ENCODE measurements at regions not wholly inside any gene's neighbourhood (a gene's known extent, or its start where the extent isn't known, plus 50 kb on each side); places are given as distances from the start of the nearest gene placed in this dataset.

- Histone ChIP-seq H3K4me1 (ENCODE audit: control insufficient read depth, insufficient read depth, low read length) (no peaks in the 10 kb centered on the region), H3K9me3 (ENCODE audit: control insufficient read depth, insufficient read depth, low read depth, low read length) (no peaks in the 10 kb centered on the region), H3K4me3 (ENCODE audit: low read depth in 2 of 2, low read length in 2 of 2) (no peak overlapping the region), H3K36me3 (ENCODE audit: control insufficient read depth, insufficient read depth, low read length) (no peaks in the 10 kb centered on the region), H3K27me3 (ENCODE audit: control insufficient read depth, insufficient read depth, low read length) (no peaks in the 10 kb centered on the region), H3K27ac (ENCODE audit: low read length) (no peak overlapping the region)
- intact Hi-C loops (cut with micrococcal nuclease; ENCODE audit: unreplicated experiment) (no loop called here), in situ Hi-C loops (cut with HindIII; ENCODE audit: low pct_unique_long_range_greater_than_20kb, low sequenced_read_pairs) (no loop called here)
- DNase-seq (ENCODE audit: low read depth, low spot score) (no peak), ATAC-seq (no peak)
- TF ChIP-seq POLR2AphosphoS5 (IDR thresholded peaks at IDR 0.05; ENCODE audit: low read depth, low read length): no peak
- no peak for TF ChIP-seq SIN3A (IDR thresholded peaks at IDR 0.05; ENCODE audit: borderline replicate concordance, insufficient read depth, low read depth, low read length)
- TF ChIP-seq TCF7L2 (IDR thresholded peaks at IDR 0.05; ENCODE audit: low read depth, low read length): no peak
- TF ChIP-seq REST (IDR thresholded peaks at IDR 0.05; ENCODE audit: insufficient read depth in 1 of 2, low read depth in 2 of 2, low read length in 1 of 2): no peak
- no peak for TF ChIP-seq CTCF (IDR thresholded peaks at IDR 0.05)
- no TSS peak for BruUV-seq (replicated peaks)
- ChIA-PET CTCF (no interaction called here), POLR2A (no interaction called here)
Observed at GRCh38 chr18:71194438-71194837, 905.6 kb downstream of the SOCS6 start.

- intact Hi-C loops (cut with micrococcal nuclease; ENCODE audit: unreplicated experiment): no loop called here
- Histone ChIP-seq H3K4me1 (ENCODE audit: control insufficient read depth, insufficient read depth, low read length) (no peaks in the 10 kb centered on the region), H3K9me3 (ENCODE audit: control insufficient read depth, insufficient read depth, low read depth, low read length) (no peaks in the 10 kb centered on the region), H3K27me3 (ENCODE audit: control insufficient read depth, insufficient read depth, low read length) (no peaks in the 10 kb centered on the region), H3K27ac (ENCODE audit: low read length) (no peak overlapping the region), H3K36me3 (ENCODE audit: control insufficient read depth, insufficient read depth, low read length) (no peaks in the 10 kb centered on the region), H3K4me3 (ENCODE audit: low read depth in 2 of 2, low read length in 2 of 2) (no peak overlapping the region)
- BruUV-seq (replicated peaks): no TSS peak
- ChIA-PET CTCF (no interaction called here), POLR2A (no interaction called here)
- in situ Hi-C loops (cut with HindIII; ENCODE audit: low pct_unique_long_range_greater_than_20kb, low sequenced_read_pairs): no loop called here
- TF ChIP-seq POLR2AphosphoS5 (IDR thresholded peaks at IDR 0.05; ENCODE audit: low read depth, low read length) (no peak), CTCF (IDR thresholded peaks at IDR 0.05) (no peak), REST (IDR thresholded peaks at IDR 0.05; ENCODE audit: insufficient read depth in 1 of 2, low read depth in 2 of 2, low read length in 1 of 2) (no peak), TCF7L2 (IDR thresholded peaks at IDR 0.05; ENCODE audit: low read depth, low read length) (no peak), SIN3A (IDR thresholded peaks at IDR 0.05; ENCODE audit: borderline replicate concordance, insufficient read depth, low read depth, low read length) (no peak)
- ATAC-seq: no peak
- DNase-seq (ENCODE audit: low read depth, low spot score): no peak
Observed at GRCh38 chr18:71189581-71189980, 900.7 kb downstream of the SOCS6 start.
